ENCODE measurements at regions not wholly inside any gene's neighbourhood (a gene's known extent, or its start where the extent isn't known, plus 50 kb on each side); places are given as distances from the start of the nearest gene placed in this dataset.

- no peak for DNase-seq
Observed at GRCh38 chr5:156232251-156232869, 94.6 kb upstream of the SGCD start.

GRCh38 chr5:156237361-156237760 lies 89.6 kb upstream of the SGCD start:
- no peak for DNase-seq

GRCh38 chr5:156239800-156240199 lies 87.2 kb upstream of the SGCD start:
- no peak for DNase-seq

GRCh38 chr5:156240414-156240813 lies 86.5 kb upstream of the SGCD start:
- DNase-seq, result no peak

- peak; percentile 63 for DNase-seq
Observed at GRCh38 chr5:156241266-156241665, 85.7 kb upstream of the SGCD start.

- DNase-seq, result no peak
Observed at GRCh38 chr5:156245895-156246294, 81.1 kb upstream of the SGCD start.

- DNase-seq, result no peak
Observed at GRCh38 chr5:156251076-156251475, 75.9 kb upstream of the SGCD start.

GRCh38 chr5:156253130-156253529 lies 73.8 kb upstream of the SGCD start:
- DNase-seq, result no peak

GRCh38 chr5:156254196-156254595 lies 72.8 kb upstream of the SGCD start:
- peak; percentile 31 for DNase-seq

GRCh38 chr5:156256642-156257041 lies 70.3 kb upstream of the SGCD start:
- no peak for DNase-seq

GRCh38 chr5:156258934-156259333 lies 68.0 kb upstream of the SGCD start:
- DNase-seq, result no peak

- DNase-seq, result no peak
Observed at GRCh38 chr5:156259618-156260017, 67.3 kb upstream of the SGCD start.

- no peak for DNase-seq
Observed at GRCh38 chr5:156261275-156261939, 65.6 kb upstream of the SGCD start.

GRCh38 chr5:156271569-156271968 lies 55.4 kb upstream of the SGCD start:
- DNase-seq, result no peak

- DNase-seq, result no peak
Observed at GRCh38 chr5:156272139-156272538, 54.8 kb upstream of the SGCD start.

GRCh38 chr5:156273325-156273724 lies 53.6 kb upstream of the SGCD start:
- DNase-seq, result no peak

- DNase-seq, result peak; percentile 5
Observed at GRCh38 chr5:156274453-156274852, 52.5 kb upstream of the SGCD start.

Data from fibroblast of skin of right quadriceps (primary cell).